OCI-LY7 (cell line): ENCODE measurements at regions not wholly inside any gene's neighbourhood (a gene's known extent, or its start where the extent isn't known, plus 50 kb on each side); places are given as distances from the start of the nearest gene placed in this dataset.

Source experiments
- BruUV-seq: library from RNA; stranded (reverse); fragments of 400-500 nt; replicated peaks from 2 replicates; lab custom pipeline; 2021; lab: Mats Ljungman, UMichigan
- CTCF ChIA-PET: fragments of 300-600 bp; sonication (Branson Sonifier 250); formaldehyde crosslinking; loops from one replicate; lab custom pipeline; 2022; ENCODE audit warnings: antibody characterized with exemption; ENCODE audit not compliant: unreplicated experiment; lab: Charles Lee
- POLR2A ChIA-PET: fragments of 300-600 bp; sonication (Branson Sonifier 250); formaldehyde crosslinking; loops from one replicate; lab custom pipeline; 2022; ENCODE audit warnings: antibody characterized with exemption; lab: Charles Lee
- DNase-seq: peaks from one replicate; pipeline ENCODE4 v3.0.0-alpha.2; 2015; ENCODE audit warnings: low spot score
- H2AFZ ChIP-seq: fragments of 200-600 bp; sonication (generic), shearing (Covaris generic); 2 replicates; pipeline ENCODE4 v1.6.1; 2014; ENCODE audit warnings: mild to moderate bottlenecking, antibody characterized with exemption, low read length, moderate library complexity
- H3K27ac ChIP-seq: fragments of 200-600 bp; sonication (generic); 2 replicates; pipeline ENCODE4 v1.5.1; 2014; ENCODE audit warnings: mixed run types, low read depth, mild to moderate bottlenecking, moderate library complexity, low read length, inconsistent platforms; ENCODE audit not compliant: poor library complexity, severe bottlenecking
- H3K36me3 ChIP-seq: fragments of 200-600 bp; sonication (generic); 2 replicates; pipeline ENCODE4 v1.6.1; 2014; ENCODE audit warnings: mild to moderate bottlenecking, antibody characterized with exemption, low read length, moderate library complexity, mixed read lengths; ENCODE audit not compliant: insufficient read depth
- H3K4me1 ChIP-seq: fragments of 200-600 bp; sonication (generic); 2 replicates; pipeline ENCODE4 v1.5.1; 2014; ENCODE audit warnings: mild to moderate bottlenecking, low read length; ENCODE audit not compliant: insufficient read depth, poor library complexity, severe bottlenecking
- H3K4me2 ChIP-seq: fragments of 200-600 bp; sonication (generic); 2 replicates; pipeline ENCODE4 v1.6.1; 2014; ENCODE audit warnings: mild to moderate bottlenecking, low read length
- H3K4me3 ChIP-seq: fragments of 200-600 bp; sonication (generic); 2 replicates; pipeline ENCODE4 v1.5.1; 2014; ENCODE audit warnings: mild to moderate bottlenecking, low read depth, low read length; ENCODE audit not compliant: poor library complexity, severe bottlenecking
- H3K79me2 ChIP-seq: fragments of 200-600 bp; sonication (generic); 2 replicates; pipeline ENCODE4 v1.6.1; 2016; ENCODE audit warnings: low read depth, mild to moderate bottlenecking, low read length, moderate library complexity, mixed read lengths; ENCODE audit not compliant: insufficient read depth
- H3K9me2 ChIP-seq: fragments of 200-600 bp; sonication (generic); 2 replicates; pipeline ENCODE4 v1.6.1; 2016; ENCODE audit warnings: mild to moderate bottlenecking, low read length, mixed read lengths; ENCODE audit not compliant: insufficient read depth
- H3K9me3 ChIP-seq: fragments of 200-600 bp; sonication (generic); 2 replicates; pipeline ENCODE4 v1.6.1; 2014; ENCODE audit warnings: mild to moderate bottlenecking, mixed run types, low read length, mixed read lengths
- H4K20me1 ChIP-seq: fragments of 200-600 bp; sonication (generic); 2 replicates; pipeline ENCODE4 v1.6.1; 2014; ENCODE audit warnings: mild to moderate bottlenecking, antibody characterized with exemption, low read length, moderate library complexity, mixed read lengths; ENCODE audit not compliant: insufficient read depth
- EZH2phosphoT487 ChIP-seq: fragments of 200-600 bp; sonication (generic); IDR thresholded peaks from 2 replicates; pipeline ENCODE4 v1.6.1; 2018; ENCODE audit warnings: low read depth, borderline replicate concordance, mild to moderate bottlenecking, mixed run types, antibody characterized with exemption, low read length, moderate library complexity, mixed read lengths
- intact Hi-C: fragments of 100-400 bp; cut with micrococcal nuclease; formaldehyde crosslinking; loops from one replicate; pipeline ENCODE4 v1.10.0; 2022; ENCODE audit not compliant: unreplicated experiment
- TF ChIP-seq, protein P1 (sequence below): fragments of 200-600 bp; sonication (generic); conservative IDR thresholded peaks from 2 replicates; pipeline ENCODE4 v1.5.1; 2014; ENCODE audit warnings: mild to moderate bottlenecking, antibody characterized with exemption, low read length, moderate library complexity, mixed read lengths

DNA sequence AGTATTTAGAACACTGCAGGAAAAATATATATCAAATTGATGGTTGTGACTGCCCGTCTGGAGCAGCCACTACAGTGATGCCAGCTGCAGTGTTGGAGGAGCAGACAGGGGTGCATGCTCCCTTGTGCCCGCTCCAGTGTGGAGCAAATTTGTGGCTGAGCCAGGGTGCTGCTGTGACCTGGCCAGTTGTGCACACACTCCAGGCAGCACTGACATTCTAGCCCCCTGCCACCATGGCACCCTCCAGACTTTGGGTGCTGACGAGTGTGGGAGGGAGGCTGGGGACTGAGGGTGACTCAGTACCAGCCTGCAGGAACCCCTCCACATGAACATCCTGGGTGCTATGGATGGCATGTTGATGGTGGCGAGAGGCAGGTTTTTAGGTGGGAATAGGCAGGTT is 160.0 kb upstream of the PCDH15 start:
- Histone ChIP-seq H3K79me2 (no peaks in the 10 kb centered on the region), H4K20me1 (no peaks in the 10 kb centered on the region), H3K4me2 (no peak overlapping the region), H2AFZ (no peak overlapping the region), H3K4me1 (no peaks in the 10 kb centered on the region), H3K4me3 (no peak overlapping the region), H3K9me2 (no peaks in the 10 kb centered on the region), H3K36me3 (no peaks in the 10 kb centered on the region), H3K27ac (no peak overlapping the region), H3K9me3 (no peaks in the 10 kb centered on the region)
- CTCF ChIA-PET: no interaction called here
- DNase-seq: no peak
- POLR2A ChIA-PET: no interaction called here
- BruUV-seq: no TSS peak
- intact Hi-C loops: no loop called here
- TF ChIP-seq, protein P1, sequence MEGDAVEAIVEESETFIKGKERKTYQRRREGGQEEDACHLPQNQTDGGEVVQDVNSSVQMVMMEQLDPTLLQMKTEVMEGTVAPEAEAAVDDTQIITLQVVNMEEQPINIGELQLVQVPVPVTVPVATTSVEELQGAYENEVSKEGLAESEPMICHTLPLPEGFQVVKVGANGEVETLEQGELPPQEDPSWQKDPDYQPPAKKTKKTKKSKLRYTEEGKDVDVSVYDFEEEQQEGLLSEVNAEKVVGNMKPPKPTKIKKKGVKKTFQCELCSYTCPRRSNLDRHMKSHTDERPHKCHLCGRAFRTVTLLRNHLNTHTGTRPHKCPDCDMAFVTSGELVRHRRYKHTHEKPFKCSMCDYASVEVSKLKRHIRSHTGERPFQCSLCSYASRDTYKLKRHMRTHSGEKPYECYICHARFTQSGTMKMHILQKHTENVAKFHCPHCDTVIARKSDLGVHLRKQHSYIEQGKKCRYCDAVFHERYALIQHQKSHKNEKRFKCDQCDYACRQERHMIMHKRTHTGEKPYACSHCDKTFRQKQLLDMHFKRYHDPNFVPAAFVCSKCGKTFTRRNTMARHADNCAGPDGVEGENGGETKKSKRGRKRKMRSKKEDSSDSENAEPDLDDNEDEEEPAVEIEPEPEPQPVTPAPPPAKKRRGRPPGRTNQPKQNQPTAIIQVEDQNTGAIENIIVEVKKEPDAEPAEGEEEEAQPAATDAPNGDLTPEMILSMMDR: no peak
- TF ChIP-seq EZH2phosphoT487: no peak

DNA sequence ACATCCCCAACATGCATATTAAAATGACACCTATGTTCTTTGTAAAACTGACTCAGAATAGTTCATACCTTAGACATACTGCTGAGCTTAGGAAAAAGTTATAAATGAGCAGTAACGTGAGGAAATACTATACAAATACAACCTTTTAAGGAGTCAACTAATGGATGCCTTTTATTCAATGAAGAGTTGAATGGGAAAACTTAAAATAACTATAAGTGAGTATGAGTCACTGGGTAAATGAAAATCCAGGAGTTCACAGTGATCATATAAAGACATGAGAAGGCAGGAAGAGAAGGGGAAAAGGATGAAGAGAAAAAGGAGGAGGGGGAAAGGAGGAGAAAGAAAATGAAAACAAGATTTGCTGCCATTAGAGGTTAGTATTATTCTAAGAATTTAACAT is 157.8 kb upstream of the PCDH15 start:
- ChIA-PET POLR2A (interaction anchor here (0.6 kb wide), 1 partner anchor 495 kb away, joined by 3 read pairs; no protein-coding TSS in a partner anchor), CTCF (no interaction called here)
- Histone ChIP-seq H3K9me3 (no peaks in the 10 kb centered on the region), H3K4me1 (no peaks in the 10 kb centered on the region), H3K4me3 (no peak overlapping the region), H4K20me1 (no peaks in the 10 kb centered on the region), H3K9me2 (no peaks in the 10 kb centered on the region), H2AFZ (no peak overlapping the region), H3K79me2 (no peaks in the 10 kb centered on the region), H3K36me3 (no peaks in the 10 kb centered on the region), H3K4me2 (no peak overlapping the region), H3K27ac (no peak overlapping the region)
- no TSS peak for BruUV-seq
- intact Hi-C loops: no loop called here
- TF ChIP-seq, protein P1: no peak
- TF ChIP-seq EZH2phosphoT487: no peak
- DNase-seq: no peak

DNA sequence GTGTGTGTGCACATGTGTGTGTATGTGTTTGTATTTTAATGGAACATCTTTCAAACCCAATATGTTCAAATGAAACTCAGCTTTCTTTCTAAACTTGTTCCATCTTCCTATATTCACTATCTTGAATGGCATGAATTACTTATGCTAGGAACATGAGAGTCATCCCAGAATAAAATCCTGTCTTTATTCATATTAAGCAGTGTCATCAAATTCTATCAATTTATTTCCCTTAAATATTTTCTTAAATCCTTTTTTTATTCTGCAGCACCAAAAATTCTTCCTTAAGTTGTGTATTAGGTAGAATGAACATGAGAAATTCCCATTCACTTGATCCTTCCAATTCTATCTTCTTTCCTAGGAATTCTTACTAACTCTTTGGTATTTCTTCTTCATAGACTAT is 146.6 kb upstream of the PCDH15 start:
- Histone ChIP-seq H3K27ac (no peak overlapping the region), H3K4me1 (no peaks in the 10 kb centered on the region), H4K20me1 (no peaks in the 10 kb centered on the region), H3K4me3 (no peak overlapping the region), H3K4me2 (no peak overlapping the region), H3K79me2 (no peaks in the 10 kb centered on the region), H3K36me3 (no peaks in the 10 kb centered on the region), H2AFZ (no peak overlapping the region), H3K9me2 (no peaks in the 10 kb centered on the region), H3K9me3 (no peaks in the 10 kb centered on the region)
- no peak for DNase-seq
- ChIA-PET CTCF (no interaction called here), POLR2A (no interaction called here)
- TF ChIP-seq EZH2phosphoT487: no peak
- TF ChIP-seq, protein P1: no peak
- intact Hi-C loops: no loop called here
- no TSS peak for BruUV-seq
